Urinary bladder (tissue), 3 donors: ENCODE measurements at regions not wholly inside any gene's neighbourhood (a gene's known extent, or its start where the extent isn't known, plus 50 kb on each side); places are given as distances from the start of the nearest gene placed in this dataset.

ENCODE experiments used
- DNase-seq: peaks from one replicate; pipeline ENCODE4 v3.0.0-alpha.2; 2015; ENCODE audit errors: extremely low spot score
- H3K27ac ChIP-seq: one replicate; pipeline ENCODE4 v1.5.1; 2013; ENCODE audit warnings: low read depth, mild to moderate bottlenecking, moderate library complexity
- H3K36me3 ChIP-seq: one replicate; pipeline ENCODE4 v1.6.1; 2013; ENCODE audit warnings: mild to moderate bottlenecking, moderate library complexity; ENCODE audit not compliant: insufficient read depth
- H3K4me1 ChIP-seq: one replicate; pipeline ENCODE4 v1.6.1; 2013; ENCODE audit warnings: mild to moderate bottlenecking, moderate library complexity; ENCODE audit not compliant: insufficient read depth
- H3K4me3 ChIP-seq: one replicate; pipeline ENCODE4 v1.5.1; 2013; ENCODE audit warnings: low read depth, low read length
- WGBS: extraction: QIAGEN DNeasy Blood & Tissue Kit; methylation state at CpG from one replicate; pipeline ENCODE4 v1.1.7; 2013; 5-methylcytosine and 5-hydroxymethylcytosine counted together
- donor health status: healthy with polysubstance abuse.
- donor health status: healthy.

- H3K36me3 ChIP-seq: no peaks in the 10 kb centered on the region
- H3K27ac ChIP-seq: no peak overlapping the region
- 77% methylated on average over 9 of the region's 9 CpGs for WGBS
- H3K4me3 ChIP-seq: no peak overlapping the region
- no peaks in the 10 kb centered on the region for H3K4me1 ChIP-seq
- DNase-seq: no peak
Observed at GRCh38 chr20:58144096-58144495, 84.4 kb downstream of the ANKRD60 start.

- no peaks in the 10 kb centered on the region for H3K36me3 ChIP-seq
- no peak for DNase-seq
- H3K4me1 ChIP-seq: no peaks in the 10 kb centered on the region
- H3K4me3 ChIP-seq: no peak overlapping the region
- no peak overlapping the region for H3K27ac ChIP-seq
Observed at GRCh38 chr20:58143531-58143930, 84.9 kb downstream of the ANKRD60 start.

GRCh38 chr20:58142843-58143185 lies 85.6 kb downstream of the ANKRD60 start:
- Histone ChIP-seq H3K36me3 (no peaks in the 10 kb centered on the region), H3K4me3 (no peak overlapping the region), H3K27ac (no peak overlapping the region), H3K4me1 (no peaks in the 10 kb centered on the region)
- WGBS: 90% methylated on average over 10 of the region's 10 CpGs
- no peak for DNase-seq

DNA sequence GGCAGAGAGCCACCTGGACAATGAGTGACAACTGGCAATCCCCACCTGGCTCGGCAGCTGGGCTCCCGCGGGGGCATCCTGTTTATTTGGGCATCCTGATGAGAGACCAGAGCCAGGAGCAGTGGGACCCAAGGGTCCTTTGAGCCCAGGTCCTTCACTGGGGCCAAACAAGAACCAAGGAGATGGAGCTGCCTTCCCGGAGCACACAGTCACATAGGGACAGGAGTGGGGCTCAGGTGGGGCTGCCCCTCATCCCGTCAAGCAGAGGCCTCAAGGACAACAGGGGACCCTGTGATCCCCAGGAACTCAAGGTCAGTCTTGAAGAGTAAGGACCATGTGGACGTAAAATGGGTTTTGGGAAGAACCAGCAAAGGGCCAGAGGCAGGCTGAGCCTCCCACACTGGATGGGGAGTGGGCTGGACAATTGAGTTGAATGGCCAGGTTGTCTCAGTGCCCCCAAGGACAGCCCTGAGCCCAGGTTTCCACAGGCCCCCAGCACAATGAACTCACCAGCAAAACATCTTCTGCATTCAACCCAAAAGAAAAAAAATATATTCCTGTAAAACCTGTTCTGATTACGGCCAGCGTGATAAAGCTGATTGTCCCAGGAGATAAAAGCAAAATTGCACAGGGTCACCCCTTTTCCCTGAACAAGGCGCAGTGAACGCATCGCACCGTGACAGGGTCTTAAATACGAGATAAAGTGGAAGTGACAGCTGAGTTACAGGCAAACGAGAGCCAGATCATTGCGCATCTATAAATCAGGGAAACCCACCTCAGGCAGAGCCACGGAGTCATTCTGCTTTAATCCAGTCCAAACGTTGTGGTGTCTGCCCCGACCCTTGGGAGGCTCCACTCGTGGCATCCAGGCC lies 86.2 kb downstream of the ANKRD60 start:
- no peak for DNase-seq
- no peak overlapping the region for H3K4me3 ChIP-seq
- 70% methylated on average over 19 of the region's 19 CpGs for WGBS
- no peaks in the 10 kb centered on the region for H3K36me3 ChIP-seq
- H3K27ac ChIP-seq: no peak overlapping the region
- H3K4me1 ChIP-seq: no peaks in the 10 kb centered on the region

- no peak for DNase-seq
- 59% methylated on average over 4 of the region's 4 CpGs for whole genome bisulfite sequencing
Observed at GRCh38 chr20:58141496-58141895, 87.0 kb downstream of the ANKRD60 start.

GRCh38 chr20:58140787-58141425 lies 87.5 kb downstream of the ANKRD60 start:
- Histone ChIP-seq H3K4me3 (no peak overlapping the region), H3K36me3 (no peaks in the 10 kb centered on the region), H3K4me1 (no peaks in the 10 kb centered on the region), H3K27ac (no peak overlapping the region)
- no peak for DNase-seq
- WGBS: 80% methylated on average over 3 of the region's 3 CpGs

More at GRCh38 chr20:58141496-58141895, 87.0 kb downstream of the ANKRD60 start:
- no peak overlapping the region for H3K4me3 ChIP-seq
- H3K4me1 ChIP-seq: no peaks in the 10 kb centered on the region
- no peaks in the 10 kb centered on the region for H3K36me3 ChIP-seq
- H3K27ac ChIP-seq: no peak overlapping the region

GRCh38 chr20:58139849-58140786 lies 88.3 kb downstream of the ANKRD60 start:
- no peak for DNase-seq
- H3K4me1 ChIP-seq: no peaks in the 10 kb centered on the region
- H3K27ac ChIP-seq: no peak overlapping the region
- 89% methylated on average over 19 of the region's 19 CpGs for WGBS
- H3K36me3 ChIP-seq: no peaks in the 10 kb centered on the region
- no peak overlapping the region for H3K4me3 ChIP-seq

DNA sequence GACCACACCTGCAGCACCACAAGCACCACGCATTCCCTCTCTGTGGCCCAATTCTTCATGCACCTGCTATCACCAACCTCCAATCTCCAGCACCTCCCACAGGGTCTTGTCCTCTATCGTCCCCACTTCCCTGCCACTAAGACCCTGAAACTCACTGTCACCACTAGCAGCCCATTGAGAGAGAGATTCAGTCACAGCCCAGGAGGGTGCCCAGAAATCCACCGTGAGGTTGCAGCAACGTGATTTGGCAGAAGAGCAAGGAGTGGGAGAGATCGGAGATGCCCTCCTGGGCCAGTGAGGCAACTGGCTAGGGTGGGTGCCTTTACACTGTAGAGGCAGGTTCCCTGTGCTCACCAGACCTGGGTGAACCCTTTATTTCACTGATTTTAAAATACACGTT lies 90.1 kb downstream of the ANKRD60 start:
- Histone ChIP-seq H3K4me3 (no peak overlapping the region), H3K36me3 (no peaks in the 10 kb centered on the region), H3K27ac (no peak overlapping the region), H3K4me1 (no peaks in the 10 kb centered on the region)
- WGBS: 88% methylated on average over 6 of the region's 6 CpGs
- no peak for DNase-seq

DNA sequence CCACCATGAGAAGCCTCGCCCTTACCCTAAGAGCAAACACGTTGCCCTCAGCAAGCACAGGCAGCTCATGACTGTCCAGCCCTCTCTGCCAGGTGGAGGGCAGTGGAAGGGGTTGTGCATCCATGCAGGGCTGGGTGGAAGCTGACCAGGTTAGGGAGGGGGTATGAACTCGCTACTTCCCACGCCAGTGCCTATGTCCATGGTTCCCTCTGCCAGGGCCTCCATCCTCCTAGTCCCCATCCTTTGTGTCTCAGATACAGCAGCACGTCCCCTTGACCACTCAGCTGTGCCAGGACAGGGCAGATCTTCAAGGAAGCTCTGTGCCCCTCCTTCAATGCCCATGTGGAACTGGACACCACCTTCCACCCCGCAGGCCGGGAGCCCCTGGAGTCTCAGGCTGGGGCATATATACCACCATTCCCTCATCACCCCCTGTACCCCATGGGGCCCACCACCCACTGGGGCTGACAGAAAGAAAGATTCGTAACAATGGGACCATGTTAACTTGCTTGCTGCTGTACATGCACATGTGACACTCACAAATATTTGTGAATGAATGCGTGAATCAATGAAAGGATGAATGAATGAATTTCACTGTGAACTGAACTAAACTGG lies 90.7 kb downstream of the ANKRD60 start:
- Histone ChIP-seq H3K27ac (no peak overlapping the region), H3K4me3 (no peak overlapping the region), H3K36me3 (no peaks in the 10 kb centered on the region), H3K4me1 (no peaks in the 10 kb centered on the region)
- 92% methylated on average over 9 of the region's 9 CpGs for WGBS
- DNase-seq: no peak

GRCh38 chr20:58137236-58137635 lies 91.2 kb downstream of the ANKRD60 start:
- H3K4me1 ChIP-seq: no peaks in the 10 kb centered on the region
- H3K4me3 ChIP-seq: no peak overlapping the region
- no peaks in the 10 kb centered on the region for H3K36me3 ChIP-seq
- 97% methylated on average over 7 of the region's 7 CpGs for WGBS
- no peak for DNase-seq
- H3K27ac ChIP-seq: no peak overlapping the region

DNA sequence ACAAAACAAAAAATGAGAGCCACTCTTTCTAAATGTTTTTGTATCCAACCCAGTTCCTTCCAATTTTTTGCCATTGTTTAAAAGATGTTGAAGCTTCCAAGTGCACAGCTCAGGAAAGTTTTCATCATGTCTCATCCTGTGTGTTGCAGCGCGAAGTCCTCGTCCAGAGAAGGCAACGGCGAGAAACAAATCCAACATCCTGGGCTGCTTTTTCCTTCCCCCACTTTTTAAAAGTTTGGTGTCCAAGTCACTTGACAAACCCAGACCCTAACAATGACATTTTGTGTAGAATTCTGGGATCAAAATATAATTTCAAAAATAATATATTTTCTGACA lies 92.3 kb downstream of the ANKRD60 start:
- no peaks in the 10 kb centered on the region for H3K4me1 ChIP-seq
- WGBS: 27% methylated on average over 5 of the region's 5 CpGs
- DNase-seq: no peak
- H3K4me3 ChIP-seq: no peak overlapping the region
- H3K27ac ChIP-seq: no peak overlapping the region
- H3K36me3 ChIP-seq: no peaks in the 10 kb centered on the region

DNA sequence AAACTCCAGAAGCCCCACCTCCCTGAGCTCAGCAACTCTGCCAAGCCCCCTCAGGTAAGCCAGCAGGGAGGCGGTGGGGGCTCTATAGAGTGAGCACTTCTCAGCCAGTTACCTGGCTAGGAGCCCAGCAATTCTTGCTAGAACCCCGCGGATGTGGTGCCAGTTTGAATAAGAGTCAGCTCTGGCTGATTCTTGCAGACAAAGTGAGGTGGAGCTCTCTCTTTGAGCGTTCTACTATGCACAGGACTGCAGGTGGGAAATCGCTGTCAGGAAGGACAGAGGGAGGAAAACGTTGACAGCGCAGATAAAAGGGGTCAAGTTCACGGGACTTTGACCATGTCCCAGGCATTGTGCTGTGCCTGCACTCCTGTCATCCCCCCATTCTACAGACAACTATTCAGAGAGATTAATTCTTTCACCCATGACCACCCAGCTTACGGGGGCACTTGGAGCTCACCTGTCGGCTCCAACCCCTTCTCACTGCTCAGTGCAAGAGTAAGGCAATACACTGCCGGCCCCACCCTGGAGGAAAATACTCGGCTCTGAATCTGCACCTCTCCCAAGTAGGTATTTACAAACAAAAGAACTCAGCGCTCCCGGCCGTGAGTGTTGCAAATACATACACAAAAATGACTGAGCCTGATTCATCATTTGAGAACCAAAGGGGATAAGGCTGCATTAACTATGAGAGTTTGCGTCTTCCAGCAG lies 92.9 kb downstream of the ANKRD60 start:
- Histone ChIP-seq H3K4me3 (no peak overlapping the region), H3K4me1 (no peaks in the 10 kb centered on the region), H3K36me3 (no peaks in the 10 kb centered on the region), H3K27ac (no peak overlapping the region)
- WGBS: 22% methylated on average over 16 of the region's 16 CpGs
- DNase-seq: no peak
